HL-60 (cell line): ENCODE measurements at regions not wholly inside any gene's neighbourhood (a gene's known extent, or its start where the extent isn't known, plus 50 kb on each side); places are given as distances from the start of the nearest gene placed in this dataset.

Experiments
- GABPA ChIP-seq: IDR thresholded peaks from 2 replicates; pipeline ENCODE4 v1.6.1; 2012; ENCODE audit warnings: low read depth
- TF ChIP-seq, protein P1 (sequence below): IDR thresholded peaks from 2 replicates; pipeline ENCODE4 v1.6.1; 2012; ENCODE audit warnings: low read depth; ENCODE audit not compliant: insufficient replicate concordance

DNA sequence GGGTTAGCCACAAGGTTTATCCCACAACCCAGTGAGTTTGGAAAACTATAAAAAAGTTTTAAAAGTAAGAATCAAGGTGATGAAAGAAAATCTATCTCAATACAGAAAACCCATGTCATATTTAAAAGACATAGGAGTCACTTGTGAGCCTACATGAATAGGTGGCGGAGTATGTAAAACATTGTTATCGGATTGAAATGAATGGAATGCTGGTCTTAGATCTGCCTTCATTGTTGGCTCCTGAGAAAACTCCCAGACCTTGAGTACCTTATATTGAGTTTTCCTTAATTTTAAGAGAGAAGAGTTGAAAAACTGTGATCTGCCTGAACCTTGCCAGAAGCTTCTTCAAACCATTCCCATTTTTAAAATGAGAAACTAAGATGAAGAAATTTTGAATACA is 551.1 kb downstream of the EFNA5 start:
- TF ChIP-seq, protein P1, sequence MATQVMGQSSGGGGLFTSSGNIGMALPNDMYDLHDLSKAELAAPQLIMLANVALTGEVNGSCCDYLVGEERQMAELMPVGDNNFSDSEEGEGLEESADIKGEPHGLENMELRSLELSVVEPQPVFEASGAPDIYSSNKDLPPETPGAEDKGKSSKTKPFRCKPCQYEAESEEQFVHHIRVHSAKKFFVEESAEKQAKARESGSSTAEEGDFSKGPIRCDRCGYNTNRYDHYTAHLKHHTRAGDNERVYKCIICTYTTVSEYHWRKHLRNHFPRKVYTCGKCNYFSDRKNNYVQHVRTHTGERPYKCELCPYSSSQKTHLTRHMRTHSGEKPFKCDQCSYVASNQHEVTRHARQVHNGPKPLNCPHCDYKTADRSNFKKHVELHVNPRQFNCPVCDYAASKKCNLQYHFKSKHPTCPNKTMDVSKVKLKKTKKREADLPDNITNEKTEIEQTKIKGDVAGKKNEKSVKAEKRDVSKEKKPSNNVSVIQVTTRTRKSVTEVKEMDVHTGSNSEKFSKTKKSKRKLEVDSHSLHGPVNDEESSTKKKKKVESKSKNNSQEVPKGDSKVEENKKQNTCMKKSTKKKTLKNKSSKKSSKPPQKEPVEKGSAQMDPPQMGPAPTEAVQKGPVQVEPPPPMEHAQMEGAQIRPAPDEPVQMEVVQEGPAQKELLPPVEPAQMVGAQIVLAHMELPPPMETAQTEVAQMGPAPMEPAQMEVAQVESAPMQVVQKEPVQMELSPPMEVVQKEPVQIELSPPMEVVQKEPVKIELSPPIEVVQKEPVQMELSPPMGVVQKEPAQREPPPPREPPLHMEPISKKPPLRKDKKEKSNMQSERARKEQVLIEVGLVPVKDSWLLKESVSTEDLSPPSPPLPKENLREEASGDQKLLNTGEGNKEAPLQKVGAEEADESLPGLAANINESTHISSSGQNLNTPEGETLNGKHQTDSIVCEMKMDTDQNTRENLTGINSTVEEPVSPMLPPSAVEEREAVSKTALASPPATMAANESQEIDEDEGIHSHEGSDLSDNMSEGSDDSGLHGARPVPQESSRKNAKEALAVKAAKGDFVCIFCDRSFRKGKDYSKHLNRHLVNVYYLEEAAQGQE, result no peak
- no peak for TF ChIP-seq GABPA
